HEK293 (cell line): ENCODE measurements at regions not wholly inside any gene's neighbourhood (a gene's known extent, or its start where the extent isn't known, plus 50 kb on each side); places are given as distances from the start of the nearest gene placed in this dataset.
"Not testable (repeated sequence)": the region's sequence is repeated elsewhere in the genome, so short reads cannot be mapped to it uniquely, and the experiment has no call there.

Source experiments
- CTCF ChIA-PET: fragments of 350-600 bp; formaldehyde crosslinking; extraction: SDS; loops from one replicate; lab custom pipeline; 2021; ENCODE audit warnings: antibody characterized with exemption; lab: Yijun Ruan, JAX
- POLR2A ChIA-PET: fragments of 300-600 bp; formaldehyde crosslinking; extraction: SDS; loops from one replicate; lab custom pipeline; 2020; ENCODE audit warnings: antibody characterized with exemption, inconsistent platforms; lab: Yijun Ruan, JAX
- H3K27ac ChIP-seq: fragments of 200-500 bp; sonication (Bioruptor generic); 2 replicates; pipeline ENCODE4 v1.5.1; 2014; ENCODE audit warnings: low read depth, low read length, control low read depth, inconsistent platforms; ENCODE audit errors: extremely low read depth
- H3K36me3 ChIP-seq, 2 experiments: fragments of 200-500 bp in 1 of 2; sonication (Bioruptor generic) in 1 of 2; 1 replicate in 1 of 2; 2 replicates in 1 of 2; pipeline ENCODE4 v1.5.1; 2014 to 2017; ENCODE audit warnings: inconsistent platforms in 2 of 2, low read length in 2 of 2; ENCODE audit not compliant: control insufficient read depth in 2 of 2, insufficient read depth in 1 of 2
- H3K4me1 ChIP-seq: fragments of 200-500 bp; sonication (Bioruptor generic); 2 replicates; pipeline ENCODE4 v1.5.1; 2014; ENCODE audit warnings: mild to moderate bottlenecking, low read length, inconsistent platforms; ENCODE audit not compliant: control insufficient read depth, insufficient read depth
- H3K4me3 ChIP-seq: 2 replicates; pipeline ENCODE4 v1.5.1; 2011; ENCODE audit warnings: low read depth, mild to moderate bottlenecking, control low read depth, low read length, moderate library complexity
- H3K9me3 ChIP-seq: fragments of 200-500 bp; sonication (Bioruptor generic); 2 replicates; pipeline ENCODE4 v1.5.1; 2014; ENCODE audit warnings: low read depth, low read length, inconsistent platforms; ENCODE audit not compliant: control insufficient read depth, insufficient read depth
- IKZF3 ChIP-seq: fragments of 450-650 bp; IDR thresholded peaks from 2 replicates; pipeline ENCODE4 v1.5.0; 2018; ENCODE audit warnings: missing biosample characterization, mild to moderate bottlenecking, missing genetic modification characterization, moderate library complexity
- ZNF157 ChIP-seq: fragments of 450-650 bp; formaldehyde crosslinking; IDR thresholded peaks from 2 replicates; pipeline ENCODE4 v1.5.1; 2016; ENCODE audit warnings: missing biosample characterization, missing genetic modification characterization
- ZNF391 ChIP-seq: fragments of 450-650 bp; formaldehyde crosslinking; IDR thresholded peaks from 2 replicates; pipeline ENCODE4 v1.5.1; 2016; ENCODE audit warnings: low read depth, missing biosample characterization, missing genetic modification characterization, borderline replicate concordance
- ZNF529 ChIP-seq: fragments of 450-650 bp; formaldehyde crosslinking; IDR thresholded peaks from 2 replicates; pipeline ENCODE4 v1.5.1; 2017; ENCODE audit warnings: missing genetic modification characterization, missing biosample characterization; ENCODE audit not compliant: insufficient replicate concordance
- ZNF585B ChIP-seq: fragments of 450-650 bp; formaldehyde crosslinking; IDR thresholded peaks from 2 replicates; pipeline ENCODE4 v1.5.1; 2016; ENCODE audit warnings: missing biosample characterization, missing genetic modification characterization
- TF ChIP-seq, protein P1 (sequence below): fragments of 450-650 bp; IDR thresholded peaks from 2 replicates; pipeline ENCODE4 v1.5.1; 2018; ENCODE audit warnings: missing biosample characterization, missing genetic modification characterization

GRCh38 chrX:3830020-3830419, 116.6 kb upstream of the PRKX start:
- POLR2A ChIA-PET, H3K36me3 ChIP-seq, H3K27ac ChIP-seq, H3K9me3 ChIP-seq, H3K4me1 ChIP-seq, CTCF ChIA-PET, H3K4me3 ChIP-seq: not testable (repeated sequence)

DNA sequence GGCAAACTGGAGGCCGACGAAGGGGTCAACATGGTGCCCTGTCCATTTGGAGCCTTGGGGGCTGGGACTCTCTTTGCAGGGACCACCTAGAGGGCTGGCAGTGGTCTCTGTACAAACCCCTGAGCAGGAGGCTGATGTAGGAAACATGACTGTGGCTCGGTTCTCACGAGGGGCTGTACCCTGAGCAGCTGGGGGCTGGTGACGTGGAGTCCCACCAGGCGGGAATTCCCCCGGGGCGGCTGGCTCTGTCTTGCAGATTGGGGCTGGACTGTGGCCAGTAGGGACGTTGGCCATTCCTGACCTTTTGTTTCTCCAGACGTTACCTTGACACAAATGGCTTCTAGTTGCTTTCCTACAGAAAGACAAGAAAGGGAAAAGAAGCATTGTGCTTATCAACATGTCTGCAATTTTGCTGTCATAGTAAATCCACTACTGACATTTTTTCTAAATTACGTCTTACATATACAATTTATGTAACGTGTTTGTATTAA, 115.6 kb upstream of the PRKX start:
- CTCF ChIA-PET, H3K36me3 ChIP-seq, H3K4me3 ChIP-seq, H3K4me1 ChIP-seq, POLR2A ChIA-PET, H3K27ac ChIP-seq, H3K9me3 ChIP-seq: not testable (repeated sequence)

- POLR2A ChIA-PET, result not testable (repeated sequence)
Measured at GRCh38 chrX:3828378-3829040, 115.1 kb upstream of the PRKX start.

GRCh38 chrX:3824008-3824407, 110.6 kb upstream of the PRKX start:
- H3K9me3 ChIP-seq, CTCF ChIA-PET: not testable (repeated sequence)
- peaks cover 0 to 26% of the 10 kb centered on the region in 2 experiments; a peak in 1 of 3 replicates for H3K36me3 ChIP-seq

More at GRCh38 chrX:3828378-3829040, 115.1 kb upstream of the PRKX start:
- CTCF ChIA-PET, H3K4me1 ChIP-seq, H3K36me3 ChIP-seq, H3K4me3 ChIP-seq, H3K27ac ChIP-seq, H3K9me3 ChIP-seq: not testable (repeated sequence)

GRCh38 chrX:3820167-3820566, 106.7 kb upstream of the PRKX start:
- ChIA-PET POLR2A (no interaction called here), CTCF (no interaction called here)
- H3K36me3 ChIP-seq, result peaks cover 0 to 40% of the 10 kb centered on the region in 2 experiments; a peak in 1 of 3 replicates

More at GRCh38 chrX:3824008-3824407, 110.6 kb upstream of the PRKX start:
- POLR2A ChIA-PET, H3K4me3 ChIP-seq, H3K27ac ChIP-seq, H3K4me1 ChIP-seq: not testable (repeated sequence)

DNA sequence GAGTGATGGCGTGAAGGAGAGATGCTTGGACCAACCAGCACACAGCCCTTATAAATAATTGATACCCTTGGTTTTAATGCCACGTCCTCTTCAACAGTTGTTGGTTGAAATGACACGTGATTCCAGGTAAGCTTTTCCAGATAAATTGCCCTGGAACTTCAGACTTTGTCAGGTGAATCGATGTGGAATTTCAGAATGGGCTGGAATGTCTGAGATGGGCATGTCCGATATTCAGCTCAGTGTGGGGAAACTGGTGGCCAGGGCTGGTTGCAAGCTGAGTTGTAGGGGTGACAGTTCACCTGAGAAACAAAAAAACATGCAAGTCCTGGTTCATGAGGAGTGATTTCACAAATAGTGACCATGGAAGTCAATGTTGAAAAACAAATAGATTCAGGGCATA, 104.0 kb upstream of the PRKX start:
- POLR2A ChIA-PET, result not testable (repeated sequence)

More at GRCh38 chrX:3820167-3820566, 106.7 kb upstream of the PRKX start:
- no peaks in the 10 kb centered on the region for H3K4me1 ChIP-seq
- TF ChIP-seq ZNF391 (tag by site-specific recombination), result no peak
- no peak for TF ChIP-seq ZNF529
- no peak for TF ChIP-seq ZNF157
- TF ChIP-seq, protein P1, sequence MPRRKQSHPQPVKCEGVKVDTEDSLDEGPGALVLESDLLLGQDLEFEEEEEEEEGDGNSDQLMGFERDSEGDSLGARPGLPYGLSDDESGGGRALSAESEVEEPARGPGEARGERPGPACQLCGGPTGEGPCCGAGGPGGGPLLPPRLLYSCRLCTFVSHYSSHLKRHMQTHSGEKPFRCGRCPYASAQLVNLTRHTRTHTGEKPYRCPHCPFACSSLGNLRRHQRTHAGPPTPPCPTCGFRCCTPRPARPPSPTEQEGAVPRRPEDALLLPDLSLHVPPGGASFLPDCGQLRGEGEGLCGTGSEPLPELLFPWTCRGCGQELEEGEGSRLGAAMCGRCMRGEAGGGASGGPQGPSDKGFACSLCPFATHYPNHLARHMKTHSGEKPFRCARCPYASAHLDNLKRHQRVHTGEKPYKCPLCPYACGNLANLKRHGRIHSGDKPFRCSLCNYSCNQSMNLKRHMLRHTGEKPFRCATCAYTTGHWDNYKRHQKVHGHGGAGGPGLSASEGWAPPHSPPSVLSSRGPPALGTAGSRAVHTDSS (tag by site-specific recombination), result no peak
- no peak for TF ChIP-seq IKZF3 (tag by site-specific recombination)
- TF ChIP-seq ZNF585B (tag by site-specific recombination), result no peak
- H3K27ac ChIP-seq, result no peak overlapping the region
- no peak overlapping the region for H3K4me3 ChIP-seq
- H3K9me3 ChIP-seq, result no peaks in the 10 kb centered on the region

More for the DNA sequence above, 104.0 kb upstream of the PRKX start:
- not testable (repeated sequence) for H3K9me3 ChIP-seq, H3K4me1 ChIP-seq, H3K27ac ChIP-seq, H3K4me3 ChIP-seq
- CTCF ChIA-PET, result interaction anchor here (0.6 kb wide), 1 partner anchor 118 kb away, joined by 3 read pairs; no protein-coding TSS in a partner anchor
- H3K36me3 ChIP-seq, result peaks cover 0 to 31% of the 10 kb centered on the region in 2 experiments; a peak in 1 of 3 replicates
